ENCODE measurements at regions not wholly inside any gene's neighbourhood (a gene's known extent, or its start where the extent isn't known, plus 50 kb on each side); places are given as distances from the start of the nearest gene placed in this dataset.

DNA sequence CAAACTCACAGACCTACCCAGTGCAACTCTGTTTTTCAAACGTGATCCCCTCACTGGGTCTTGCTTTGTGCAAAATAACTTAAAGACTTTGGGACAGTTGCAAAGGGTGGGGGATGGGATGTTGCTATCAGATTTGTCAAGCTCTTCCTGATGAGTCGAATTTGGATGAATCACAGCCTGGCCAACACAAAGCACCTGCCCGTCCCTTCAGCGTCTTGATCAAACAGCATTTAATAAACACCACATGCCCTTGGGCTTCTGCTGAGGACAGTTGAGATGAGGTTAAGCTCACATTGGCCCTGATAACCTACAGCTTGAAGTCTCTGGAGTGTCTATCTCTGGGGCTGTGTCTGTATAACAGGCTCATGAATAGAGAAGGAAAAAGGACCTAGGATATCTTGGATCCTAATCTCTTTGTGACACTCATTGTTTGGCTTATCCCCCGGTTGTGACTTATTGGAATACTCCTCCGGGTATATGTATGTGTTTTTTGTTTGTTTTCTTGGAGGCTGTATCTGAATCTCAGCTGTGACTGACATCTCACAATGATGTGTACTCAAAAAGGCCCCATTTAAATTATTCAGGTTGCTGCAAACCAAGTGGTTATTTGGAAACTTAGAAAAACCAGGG, 132.6 kb upstream of the NAMPT start:
- H3K4me3 Mint-ChIP-seq (ENCODE audit: low read depth, unreplicated experiment): no peak overlapping the region
- intact Hi-C loops (cut with micrococcal nuclease; ENCODE audit: unreplicated experiment): loop anchor here (5.0 kb wide), 1 partner anchor 50 kb away; no protein-coding TSS in a partner anchor
- H3K9me3 Mint-ChIP-seq (ENCODE audit: low read depth, unreplicated experiment): peaks cover 5% of the 10 kb centered on the region
- TF ChIP-seq, protein P1, sequence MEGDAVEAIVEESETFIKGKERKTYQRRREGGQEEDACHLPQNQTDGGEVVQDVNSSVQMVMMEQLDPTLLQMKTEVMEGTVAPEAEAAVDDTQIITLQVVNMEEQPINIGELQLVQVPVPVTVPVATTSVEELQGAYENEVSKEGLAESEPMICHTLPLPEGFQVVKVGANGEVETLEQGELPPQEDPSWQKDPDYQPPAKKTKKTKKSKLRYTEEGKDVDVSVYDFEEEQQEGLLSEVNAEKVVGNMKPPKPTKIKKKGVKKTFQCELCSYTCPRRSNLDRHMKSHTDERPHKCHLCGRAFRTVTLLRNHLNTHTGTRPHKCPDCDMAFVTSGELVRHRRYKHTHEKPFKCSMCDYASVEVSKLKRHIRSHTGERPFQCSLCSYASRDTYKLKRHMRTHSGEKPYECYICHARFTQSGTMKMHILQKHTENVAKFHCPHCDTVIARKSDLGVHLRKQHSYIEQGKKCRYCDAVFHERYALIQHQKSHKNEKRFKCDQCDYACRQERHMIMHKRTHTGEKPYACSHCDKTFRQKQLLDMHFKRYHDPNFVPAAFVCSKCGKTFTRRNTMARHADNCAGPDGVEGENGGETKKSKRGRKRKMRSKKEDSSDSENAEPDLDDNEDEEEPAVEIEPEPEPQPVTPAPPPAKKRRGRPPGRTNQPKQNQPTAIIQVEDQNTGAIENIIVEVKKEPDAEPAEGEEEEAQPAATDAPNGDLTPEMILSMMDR (IDR thresholded peaks at IDR 0.05; ENCODE audit: unreplicated experiment): no peak
- peaks cover 20% of the 10 kb centered on the region for H3K36me3 Mint-ChIP-seq (ENCODE audit: insufficient read depth, unreplicated experiment)
- TSS peak; percentile 71 for BruUV-seq (replicated peaks)
- peak overlapping the region; percentile 97 for H3K27ac Mint-ChIP-seq (ENCODE audit: unreplicated experiment)
- DNase-seq: peak; percentile 29
- peaks cover 71% of the 10 kb centered on the region for H3K4me1 Mint-ChIP-seq (ENCODE audit: low read depth, unreplicated experiment)
- CTCF ChIA-PET: interaction anchor here (0.7 kb wide), 1 partner anchor 132 kb away, joined by 3 read pairs; the partner anchor contains the start of gene NAMPT
- no peaks in the 10 kb centered on the region for H3K27me3 Mint-ChIP-seq (ENCODE audit: unreplicated experiment)

DNA sequence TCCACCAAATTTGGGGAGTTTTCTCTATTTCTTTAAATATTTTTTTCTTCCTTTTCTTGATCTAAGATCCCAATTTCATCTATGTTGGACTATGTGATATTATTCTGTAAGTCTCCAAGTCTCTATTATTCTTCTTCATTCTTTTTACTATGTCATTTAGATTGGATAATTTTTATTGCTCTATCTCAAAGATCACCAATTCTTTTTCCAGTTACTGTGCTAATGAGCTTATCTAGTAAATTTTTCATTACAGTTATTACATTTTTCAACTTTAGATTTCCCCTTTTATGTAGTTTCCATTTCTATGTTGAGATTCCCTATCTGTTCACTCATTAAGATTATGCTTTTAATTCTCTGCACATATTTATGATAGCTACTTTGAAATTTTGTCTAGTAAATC, 131.6 kb upstream of the NAMPT start:
- no TSS peak for BruUV-seq (replicated peaks)
- Mint-ChIP-seq H3K4me1 (ENCODE audit: low read depth, unreplicated experiment) (peaks cover 61% of the 10 kb centered on the region), H3K4me3 (ENCODE audit: low read depth, unreplicated experiment) (no peak overlapping the region), H3K27me3 (ENCODE audit: unreplicated experiment) (no peaks in the 10 kb centered on the region), H3K27ac (ENCODE audit: unreplicated experiment) (peak overlapping the region; percentile 97), H3K9me3 (ENCODE audit: low read depth, unreplicated experiment) (peaks cover 5% of the 10 kb centered on the region), H3K36me3 (ENCODE audit: insufficient read depth, unreplicated experiment) (peaks cover 20% of the 10 kb centered on the region)
- DNase-seq: no peak
- TF ChIP-seq, protein P1 (IDR thresholded peaks at IDR 0.05; ENCODE audit: unreplicated experiment): no peak
- CTCF ChIA-PET: interaction anchor here (1.1 kb wide), 1 partner anchor 131 kb away, joined by 4 read pairs; no protein-coding TSS in a partner anchor
- intact Hi-C loops (cut with micrococcal nuclease; ENCODE audit: unreplicated experiment): loop anchor here (5.0 kb wide), 1 partner anchor 49 kb away; no protein-coding TSS in a partner anchor

DNA sequence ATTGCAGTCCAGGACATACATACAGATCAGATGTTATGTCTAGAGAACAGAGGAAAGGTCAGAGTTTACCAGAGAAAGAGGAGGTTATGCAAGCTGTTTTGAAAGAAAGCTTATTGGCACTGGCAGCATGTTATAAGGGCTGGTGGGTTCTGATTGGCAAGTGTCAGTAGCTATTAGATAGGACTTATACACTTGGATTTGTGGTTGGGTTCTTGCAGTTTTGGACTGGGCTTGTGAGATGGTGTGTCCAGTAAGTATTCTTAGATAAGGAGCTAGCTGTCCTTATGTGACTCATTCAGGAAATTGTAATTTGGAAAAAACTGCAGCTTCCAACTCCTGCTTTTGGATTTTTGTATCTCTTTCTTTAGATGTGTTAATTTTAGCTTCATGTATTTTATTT, 130.7 kb upstream of the NAMPT start:
- Mint-ChIP-seq H3K36me3 (ENCODE audit: insufficient read depth, unreplicated experiment) (peaks cover 20% of the 10 kb centered on the region), H3K9me3 (ENCODE audit: low read depth, unreplicated experiment) (peaks cover 5% of the 10 kb centered on the region), H3K4me3 (ENCODE audit: low read depth, unreplicated experiment) (no peak overlapping the region), H3K27me3 (ENCODE audit: unreplicated experiment) (no peaks in the 10 kb centered on the region), H3K4me1 (ENCODE audit: low read depth, unreplicated experiment) (peaks cover 57% of the 10 kb centered on the region), H3K27ac (ENCODE audit: unreplicated experiment) (peak overlapping the region; percentile 46)
- TF ChIP-seq, protein P1 (IDR thresholded peaks at IDR 0.05; ENCODE audit: unreplicated experiment): no peak
- DNase-seq: no peak
- BruUV-seq (replicated peaks): no TSS peak
- CTCF ChIA-PET: interaction anchor here (1.1 to 1.7 kb wide), 3 partner anchors 9 to 130 kb away, joined by 3 to 4 read pairs (median 4); no protein-coding TSS in a partner anchor
- intact Hi-C loops (cut with micrococcal nuclease; ENCODE audit: unreplicated experiment): loop anchor here (5.0 kb wide), 1 partner anchor 48 kb away; no protein-coding TSS in a partner anchor

DNA sequence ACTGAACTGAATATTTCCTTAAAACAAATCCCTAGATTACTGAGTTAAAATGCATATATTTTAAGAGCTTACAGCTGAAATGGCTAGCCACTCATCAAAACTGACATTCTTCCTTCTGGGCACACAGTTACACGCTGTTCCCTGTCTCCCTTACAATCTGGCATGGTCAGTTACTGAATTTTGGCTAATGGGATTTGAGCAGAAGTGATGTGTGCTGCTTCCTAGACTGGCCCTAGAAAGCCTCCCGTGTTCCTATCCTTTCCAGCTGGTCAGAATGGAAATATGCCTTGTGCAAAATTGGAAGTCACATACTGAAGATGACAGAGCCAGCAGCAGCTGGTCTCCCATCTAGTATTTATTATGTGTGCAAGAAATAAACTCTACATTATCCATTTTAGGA, 128.7 kb upstream of the NAMPT start:
- no TSS peak for BruUV-seq (replicated peaks)
- Mint-ChIP-seq H3K27ac (ENCODE audit: unreplicated experiment) (no peak overlapping the region), H3K4me1 (ENCODE audit: low read depth, unreplicated experiment) (peaks cover 38% of the 10 kb centered on the region), H3K9me3 (ENCODE audit: low read depth, unreplicated experiment) (peaks cover 5% of the 10 kb centered on the region), H3K27me3 (ENCODE audit: unreplicated experiment) (no peaks in the 10 kb centered on the region), H3K36me3 (ENCODE audit: insufficient read depth, unreplicated experiment) (peaks cover 11% of the 10 kb centered on the region), H3K4me3 (ENCODE audit: low read depth, unreplicated experiment) (no peak overlapping the region)
- intact Hi-C loops (cut with micrococcal nuclease; ENCODE audit: unreplicated experiment): no loop called here
- TF ChIP-seq, protein P1 (IDR thresholded peaks at IDR 0.05; ENCODE audit: unreplicated experiment): no peak
- no peak for DNase-seq
- CTCF ChIA-PET: no interaction called here

Measured in Calu3 (cell line).